Right cardiac atrium (tissue), 5 donors: ENCODE measurements at regions not wholly inside any gene's neighbourhood (a gene's known extent, or its start where the extent isn't known, plus 50 kb on each side); places are given as distances from the start of the nearest gene placed in this dataset.
A peak's percentile ranks its signal among the peaks of the same experiment; 100 is the strongest.

ENCODE experiments used
- ATAC-seq, 2 donors: fragments of 200-7000 bp; cut with Tn5 transposase; one replicate each; pipeline versions ENCODE4 v1.8.0 to v1.9.1; 2020; ENCODE audit warnings: moderate library complexity in 2 of 2, mild to moderate bottlenecking in 1 of 2
- DNase-seq, 3 donors: peaks; one replicate each; pipeline ENCODE4 v3.0.0-alpha.2; 2020
- H3K27ac ChIP-seq: one replicate; pipeline ENCODE4 v1.5.1; 2013; ENCODE audit warnings: mild to moderate bottlenecking, low read length, control low read depth, moderate library complexity
- H3K27me3 ChIP-seq: one replicate; pipeline ENCODE4 v1.6.1; 2013; ENCODE audit not compliant: control insufficient read depth, insufficient read depth
- H3K4me1 ChIP-seq: one replicate; pipeline ENCODE4 v1.6.1; 2013; ENCODE audit warnings: low read length; ENCODE audit not compliant: control insufficient read depth, insufficient read depth
- H3K4me3 ChIP-seq: one replicate; pipeline ENCODE4 v1.5.1; 2013; ENCODE audit warnings: low read length, control low read depth
- H3K9me3 ChIP-seq: one replicate; pipeline ENCODE4 v1.6.1; 2013; ENCODE audit warnings: low read length; ENCODE audit not compliant: control insufficient read depth
- WGBS: extraction: QIAGEN DNeasy Blood & Tissue Kit; methylation state at CpG from one replicate; pipeline ENCODE4 v1.1.7; 2013; 5-methylcytosine and 5-hydroxymethylcytosine counted together
- intact Hi-C, 4 donors: fragments of 100-400 bp; cut with DNase I; formaldehyde crosslinking; loops; one replicate each; pipeline versions ENCODE4 v1.11.0 to v1.14.0; 2022 to 2023
- donor health status: healthy with polysubstance abuse.
- donor health status: DM: no; HTN: yes; CAD: no.
- donor health status: DM: no; HTN: no; CAD: no.
- donor health status: DM: no; HTN: yes; CAD: no; lungs with severe emphysema.
- donor health status: DM: yes; HTN: yes; CAD: no.

GRCh38 chr21:20523191-20523590 is 475.0 kb upstream of the NCAM2 start:
- Histone ChIP-seq H3K4me3 (no peak overlapping the region), H3K27ac (no peak overlapping the region), H3K27me3 (no peaks in the 10 kb centered on the region), H3K9me3 (no peaks in the 10 kb centered on the region), H3K4me1 (no peaks in the 10 kb centered on the region)
- intact Hi-C loops, result no loop called here
- ATAC-seq (no peak), DNase-seq (no peak)

DNA sequence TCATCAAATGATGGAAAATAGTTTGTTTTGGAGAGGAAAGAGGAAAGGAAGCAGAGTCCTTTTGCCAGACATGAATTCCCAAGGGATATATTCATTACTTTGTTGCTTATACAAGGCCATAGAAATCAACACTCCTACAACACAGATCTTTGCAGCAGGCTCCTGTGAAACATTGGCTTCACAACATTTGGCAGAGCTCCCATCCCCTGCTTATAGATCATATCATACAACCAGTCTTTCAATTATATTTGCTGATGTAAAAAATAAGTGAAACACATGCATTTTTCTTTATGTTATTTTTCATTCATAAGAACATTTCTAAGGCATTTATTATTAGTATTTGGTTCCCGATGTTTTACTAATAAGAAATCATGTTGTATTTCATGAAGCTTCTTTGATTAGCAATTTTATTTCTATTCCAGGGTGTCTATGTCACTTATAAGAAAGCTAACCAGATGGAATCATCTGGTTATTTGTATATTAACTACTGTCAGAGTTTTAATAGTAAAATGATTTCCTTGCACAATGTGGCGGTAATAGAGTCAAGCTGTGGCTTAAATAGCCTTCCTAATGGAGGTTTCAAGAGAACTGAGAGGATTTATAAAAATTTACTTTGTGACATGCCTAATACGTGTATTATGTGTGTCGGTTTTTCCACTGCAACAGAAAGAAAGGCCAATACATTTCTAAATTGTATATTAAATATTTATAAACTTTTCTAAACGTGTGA is 470.3 kb upstream of the NCAM2 start:
- H3K27me3 ChIP-seq, result no peaks in the 10 kb centered on the region
- intact Hi-C loops, result no loop called here
- DNase-seq (no peak), ATAC-seq (no peak)
- no peaks in the 10 kb centered on the region for H3K9me3 ChIP-seq
- H3K4me3 ChIP-seq, result no peak overlapping the region
- H3K4me1 ChIP-seq, result no peaks in the 10 kb centered on the region
- WGBS, result 66% methylated on average over 5 of the region's 5 CpGs
- H3K27ac ChIP-seq, result no peak overlapping the region

DNA sequence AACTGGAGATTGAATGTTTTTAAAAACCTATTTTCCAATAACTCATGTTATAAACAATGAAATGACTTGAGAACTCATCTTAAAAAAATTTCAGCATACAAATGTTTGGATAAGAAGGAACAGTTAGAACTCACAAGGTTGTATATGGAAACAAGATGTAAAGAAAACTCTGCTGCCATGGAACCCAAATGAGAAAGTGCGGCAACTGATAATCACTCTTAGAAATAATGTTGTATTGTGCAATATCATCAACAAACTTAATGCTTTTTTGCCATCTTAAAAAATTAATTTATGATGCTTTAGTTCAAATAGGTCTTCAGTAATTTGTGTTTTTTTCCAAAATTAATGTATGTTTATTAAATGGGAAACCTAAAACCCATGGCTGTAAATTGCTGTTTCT is 461.1 kb upstream of the NCAM2 start:
- no peak overlapping the region for H3K27ac ChIP-seq
- ATAC-seq, result no peak
- intact Hi-C loops, result no loop called here
- 96% methylated on average over 1 of the region's 1 CpG for WGBS
- H3K27me3 ChIP-seq, result no peaks in the 10 kb centered on the region
- H3K4me1 ChIP-seq, result no peaks in the 10 kb centered on the region
- no peak for DNase-seq
- no peak overlapping the region for H3K4me3 ChIP-seq
- H3K9me3 ChIP-seq, result no peaks in the 10 kb centered on the region

DNA sequence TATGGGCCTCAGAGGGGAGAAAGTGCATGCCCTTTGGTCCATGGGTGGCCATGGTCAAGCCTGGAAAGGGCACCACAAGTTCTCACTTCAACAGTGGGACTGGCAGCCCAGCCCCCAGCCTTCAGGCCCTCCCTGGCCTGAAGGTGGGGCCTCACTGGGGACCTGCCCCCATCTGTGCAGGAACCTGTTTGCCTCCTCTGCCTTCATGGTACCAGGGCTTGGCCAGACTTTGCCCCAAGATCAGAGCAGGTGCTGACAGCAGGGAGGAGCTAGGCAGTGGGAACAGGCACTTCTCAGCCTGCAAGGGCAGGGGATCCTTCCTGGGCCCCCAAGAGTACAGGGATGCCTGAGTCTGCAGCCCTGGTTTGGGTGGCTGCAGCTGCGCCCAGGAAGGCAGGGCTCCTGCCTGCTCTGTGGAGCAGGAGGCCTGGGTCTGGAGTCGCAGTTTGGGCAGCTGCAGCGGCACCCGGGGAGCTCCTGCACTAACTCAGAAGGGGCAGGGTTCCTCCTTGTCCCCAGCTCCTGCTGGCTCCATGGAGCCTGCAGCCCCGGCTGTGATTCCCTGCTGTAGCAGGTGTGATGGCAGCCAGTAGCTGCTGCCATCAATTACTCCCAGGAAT is 460.1 kb upstream of the NCAM2 start:
- intact Hi-C loops, result no loop called here
- Histone ChIP-seq H3K4me1 (no peaks in the 10 kb centered on the region), H3K4me3 (no peak overlapping the region), H3K9me3 (no peaks in the 10 kb centered on the region), H3K27ac (no peak overlapping the region), H3K27me3 (no peaks in the 10 kb centered on the region)
- DNase-seq, result peak in 1 of 3 donors; percentile 9
- peak in 1 of 2 donors; percentile 22 for ATAC-seq
- WGBS, result 84% methylated on average over 5 of the region's 5 CpGs

DNA sequence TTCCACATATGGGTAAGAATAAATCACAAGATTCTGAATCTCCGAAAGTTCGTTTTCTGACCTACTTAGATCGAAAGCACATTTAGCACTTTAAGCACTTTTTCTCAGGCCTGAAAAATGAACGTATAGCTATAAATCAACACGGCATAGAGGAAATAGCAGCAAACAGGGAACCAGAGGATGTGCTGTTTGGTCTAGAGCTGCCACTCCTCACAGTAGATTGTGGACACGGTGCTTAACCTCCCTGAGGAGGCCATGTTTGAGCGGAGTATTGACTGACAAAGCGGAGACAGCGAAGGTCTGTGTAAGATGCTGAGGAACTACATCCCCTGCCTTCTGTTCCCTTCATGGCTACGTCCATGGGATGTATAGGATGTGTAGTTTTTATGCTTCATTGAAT is 452.8 kb upstream of the NCAM2 start:
- H3K4me3 ChIP-seq, result no peak overlapping the region
- H3K27me3 ChIP-seq, result no peaks in the 10 kb centered on the region
- DNase-seq, result no peak
- no peaks in the 10 kb centered on the region for H3K4me1 ChIP-seq
- no peak overlapping the region for H3K27ac ChIP-seq
- WGBS, result 88% methylated on average over 10 of the region's 10 CpGs
- intact Hi-C loops, result no loop called here
- ATAC-seq, result no peak
- no peaks in the 10 kb centered on the region for H3K9me3 ChIP-seq

- Histone ChIP-seq H3K9me3 (no peaks in the 10 kb centered on the region), H3K27ac (no peak overlapping the region), H3K27me3 (no peaks in the 10 kb centered on the region), H3K4me3 (no peak overlapping the region), H3K4me1 (no peaks in the 10 kb centered on the region)
- ATAC-seq, result no peak
- intact Hi-C loops, result no loop called here
- DNase-seq, result no peak
- WGBS, result 63% methylated on average over 1 of the region's 1 CpG
Observed at GRCh38 chr21:20551939-20552338, 446.3 kb upstream of the NCAM2 start.

DNA sequence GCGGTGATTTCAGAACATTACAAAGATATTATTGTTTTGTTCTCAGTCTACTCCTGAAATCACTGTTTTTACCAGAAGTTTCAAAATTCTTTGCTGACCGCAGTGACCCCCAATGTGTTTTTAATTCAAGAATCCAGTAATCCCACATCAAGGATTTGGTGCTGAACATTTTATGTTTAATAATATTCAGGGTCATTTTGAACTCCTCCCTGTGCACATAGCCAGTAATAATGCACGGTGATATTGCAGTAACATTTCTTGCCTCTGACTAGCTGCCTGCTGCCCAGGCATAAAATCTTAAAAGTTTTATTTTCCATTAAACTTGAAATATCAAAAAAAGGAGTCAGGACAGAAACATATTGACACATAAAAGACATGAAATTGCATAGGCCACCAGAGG is 443.4 kb upstream of the NCAM2 start:
- DNase-seq, result no peak
- H3K27ac ChIP-seq, result no peak overlapping the region
- H3K4me3 ChIP-seq, result no peak overlapping the region
- H3K27me3 ChIP-seq, result no peaks in the 10 kb centered on the region
- no peaks in the 10 kb centered on the region for H3K4me1 ChIP-seq
- H3K9me3 ChIP-seq, result no peaks in the 10 kb centered on the region
- 67% methylated on average over 3 of the region's 3 CpGs for WGBS
- no peak for ATAC-seq
- intact Hi-C loops, result no loop called here

- no peak for ATAC-seq
- H3K4me1 ChIP-seq, result no peaks in the 10 kb centered on the region
- WGBS, result 44% methylated on average over 2 of the region's 2 CpGs
- intact Hi-C loops, result no loop called here
- no peaks in the 10 kb centered on the region for H3K9me3 ChIP-seq
- no peak overlapping the region for H3K27ac ChIP-seq
- no peak overlapping the region for H3K4me3 ChIP-seq
- H3K27me3 ChIP-seq, result no peaks in the 10 kb centered on the region
- no peak for DNase-seq
Observed at GRCh38 chr21:20570824-20571232, 427.4 kb upstream of the NCAM2 start.

DNA sequence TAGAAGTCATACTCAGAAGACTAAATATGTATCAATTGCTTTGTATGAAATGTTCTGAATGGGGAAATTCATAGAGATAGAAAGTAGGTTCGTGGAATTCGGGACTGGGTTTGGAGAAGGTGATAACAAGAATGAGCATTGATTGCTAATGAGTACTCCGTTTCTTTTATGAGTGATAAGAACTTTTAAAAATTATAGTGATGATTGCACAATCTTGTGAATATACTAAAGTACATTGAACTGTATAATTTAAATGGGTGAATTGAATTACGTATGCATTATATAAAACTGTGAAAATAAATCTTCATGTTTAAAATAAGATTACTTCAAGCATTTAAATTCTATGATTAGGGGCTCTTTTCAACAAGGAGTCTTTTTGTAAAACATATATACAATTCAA is 425.6 kb upstream of the NCAM2 start:
- ATAC-seq (no peak), DNase-seq (no peak)
- H3K4me3 ChIP-seq, result no peak overlapping the region
- no peak overlapping the region for H3K27ac ChIP-seq
- H3K27me3 ChIP-seq, result no peaks in the 10 kb centered on the region
- intact Hi-C loops, result no loop called here
- H3K9me3 ChIP-seq, result no peaks in the 10 kb centered on the region
- H3K4me1 ChIP-seq, result no peaks in the 10 kb centered on the region
- WGBS, result 74% methylated on average over 4 of the region's 4 CpGs

- DNase-seq (no peak), ATAC-seq (no peak)
- H3K4me3 ChIP-seq, result no peak overlapping the region
- H3K27me3 ChIP-seq, result no peaks in the 10 kb centered on the region
- intact Hi-C loops, result no loop called here
- H3K4me1 ChIP-seq, result no peaks in the 10 kb centered on the region
- H3K9me3 ChIP-seq, result no peaks in the 10 kb centered on the region
- no peak overlapping the region for H3K27ac ChIP-seq
- 72% methylated on average over 1 of the region's 1 CpG for whole genome bisulfite sequencing
Observed at GRCh38 chr21:20581361-20581760, 416.8 kb upstream of the NCAM2 start.

- 71% methylated on average over 1 of the region's 1 CpG for WGBS
- Histone ChIP-seq H3K27ac (no peak overlapping the region), H3K27me3 (no peaks in the 10 kb centered on the region), H3K4me3 (no peak overlapping the region), H3K4me1 (no peaks in the 10 kb centered on the region), H3K9me3 (no peaks in the 10 kb centered on the region)
- DNase-seq, result no peak
- intact Hi-C loops, result no loop called here
- no peak for ATAC-seq
Observed at GRCh38 chr21:20591284-20591683, 406.9 kb upstream of the NCAM2 start.

DNA sequence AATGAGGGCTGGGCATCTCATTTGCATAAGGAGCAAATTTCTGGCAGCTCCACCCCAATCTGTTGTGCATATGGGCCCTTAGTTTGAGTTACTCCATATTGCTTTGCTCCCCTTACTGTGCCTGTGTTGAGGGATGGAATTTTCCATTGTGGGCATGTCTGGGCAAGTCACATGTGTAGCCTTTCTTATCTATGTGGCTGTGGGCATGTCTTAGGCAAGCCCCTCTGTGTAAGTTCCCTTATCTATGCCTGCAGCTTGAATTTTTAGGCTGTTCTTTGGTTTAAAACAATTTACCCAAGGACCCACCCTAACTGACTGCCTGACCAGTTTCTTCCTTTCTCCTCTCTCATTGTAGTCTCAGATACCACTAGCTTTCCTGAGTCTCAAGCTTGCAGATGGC is 405.7 kb upstream of the NCAM2 start:
- ATAC-seq, result no peak
- intact Hi-C loops, result no loop called here
- Histone ChIP-seq H3K9me3 (no peaks in the 10 kb centered on the region), H3K27me3 (no peaks in the 10 kb centered on the region), H3K4me1 (no peaks in the 10 kb centered on the region), H3K4me3 (no peak overlapping the region), H3K27ac (no peak overlapping the region)
- no peak for DNase-seq
